HG03139 (cell line): ENCODE measurements at regions not wholly inside any gene's neighbourhood (a gene's known extent, or its start where the extent isn't known, plus 50 kb on each side); places are given as distances from the start of the nearest gene placed in this dataset.

Source experiments
- ATAC-seq: cut with Tn5 transposase; IDR thresholded peaks from one replicate; pipeline ENCODE4 v1.9.1; 2021; ENCODE audit not compliant: unreplicated experiment

GRCh38 chr5:106923409-106923808 is 747.3 kb downstream of the EFNA5 start:
- no peak for ATAC-seq

- ATAC-seq: no peak
These were observed 749.2 kb downstream of the EFNA5 start for GRCh38 chr5:106921567-106921966.

- ATAC-seq: no peak
These were observed 760.3 kb downstream of the EFNA5 start for GRCh38 chr5:106910486-106910885.

GRCh38 chr5:106909716-106910115 is 761.0 kb downstream of the EFNA5 start:
- ATAC-seq: no peak

- ATAC-seq: no peak
These were observed 762.8 kb downstream of the EFNA5 start for GRCh38 chr5:106907979-106908378.

- no peak for ATAC-seq
These were observed 764.5 kb downstream of the EFNA5 start for GRCh38 chr5:106906199-106906598.

- ATAC-seq: no peak
These were observed 775.8 kb downstream of the EFNA5 start for GRCh38 chr5:106894964-106895363.

GRCh38 chr5:106882035-106882434 is 788.7 kb downstream of the EFNA5 start:
- no peak for ATAC-seq

GRCh38 chr5:106880656-106881055 is 790.1 kb downstream of the EFNA5 start:
- ATAC-seq: no peak

GRCh38 chr5:106877881-106878280 is 792.9 kb downstream of the EFNA5 start:
- no peak for ATAC-seq

- ATAC-seq: no peak
These were observed 794.0 kb downstream of the EFNA5 start for GRCh38 chr5:106876665-106877194.

- no peak for ATAC-seq
These were observed 794.5 kb downstream of the EFNA5 start for GRCh38 chr5:106876298-106876622.

- ATAC-seq: no peak
These were observed 795.0 kb downstream of the EFNA5 start for GRCh38 chr5:106875591-106876297.

- ATAC-seq: no peak
These were observed 795.8 kb downstream of the EFNA5 start for GRCh38 chr5:106874974-106875373.

GRCh38 chr5:106874531-106874930 is 796.2 kb downstream of the EFNA5 start:
- ATAC-seq: no peak

- ATAC-seq: no peak
These were observed 797.2 kb downstream of the EFNA5 start for GRCh38 chr5:106873568-106873967.

GRCh38 chr5:106865279-106865678 is 805.5 kb downstream of the EFNA5 start:
- ATAC-seq: no peak

- ATAC-seq: no peak
These were observed 808.1 kb downstream of the EFNA5 start for GRCh38 chr5:106862450-106863193.

- ATAC-seq: no peak
These were observed 810.2 kb downstream of the EFNA5 start for GRCh38 chr5:106860398-106861044.

GRCh38 chr5:106858616-106859015 is 812.1 kb downstream of the EFNA5 start:
- no peak for ATAC-seq

- no peak for ATAC-seq
These were observed 815.8 kb downstream of the EFNA5 start for GRCh38 chr5:106854922-106855321.

- ATAC-seq: no peak
These were observed 816.5 kb downstream of the EFNA5 start for GRCh38 chr5:106854105-106854687.
